AG04450 (cell line): ENCODE measurements at regions not wholly inside any gene's neighbourhood (a gene's known extent, or its start where the extent isn't known, plus 50 kb on each side); places are given as distances from the start of the nearest gene placed in this dataset. TPM values are rescaled to one million over a fixed set of nuclear protein-coding genes. Genes with fewer than 3 reads are reported as not detected.

Experiments used
- CTCF ChIA-PET: fragments of 300-600, 350-600 bp; formaldehyde crosslinking; extraction: SDS; loops from one replicate; lab custom pipeline; 2022; ENCODE audit warnings: antibody characterized with exemption, inconsistent platforms; lab: Charles Lee
- POLR2A ChIA-PET: fragments of 350-600 bp; formaldehyde crosslinking; extraction: SDS; loops from one replicate; lab custom pipeline; 2021; ENCODE audit warnings: antibody characterized with exemption, inconsistent platforms; lab: Yijun Ruan, JAX
- DNase-seq: peaks from one replicate; pipeline ENCODE4 v3.0.0-alpha.2; 2011; ENCODE audit warnings: low read depth, low spot score
- H3K27ac ChIP-seq: one replicate; pipeline ENCODE4 v1.5.1; 2012; ENCODE audit warnings: low read depth, low read length, control low read depth
- H3K27me3 ChIP-seq: one replicate; pipeline ENCODE4 v1.6.0; 2012; ENCODE audit warnings: low read length; ENCODE audit not compliant: control insufficient read depth, insufficient read depth
- H3K4me3 ChIP-seq: 2 replicates; pipeline ENCODE4 v1.5.1; 2011; ENCODE audit warnings: mild to moderate bottlenecking, low read depth, low read length, control low read depth
- H3K9me3 ChIP-seq: 2 replicates; pipeline ENCODE4 v1.5.1; 2012; ENCODE audit warnings: low read length; ENCODE audit not compliant: control insufficient read depth, insufficient read depth
- small RNA-seq: library from RNA; depleted of rRNA; stranded (forward); fragments of <200 nt; gene quantifications from one replicate; pipeline ENCODE3, GENCODE V24; 2012; ENCODE audit warnings: low read depth; ENCODE audit not compliant: insufficient read length
- TF ChIP-seq, protein P1 (sequence below): IDR thresholded peaks from 2 replicates; pipeline ENCODE4 v1.5.1; 2011; ENCODE audit warnings: low read depth, low read length, control low read depth, inconsistent platforms

DNA sequence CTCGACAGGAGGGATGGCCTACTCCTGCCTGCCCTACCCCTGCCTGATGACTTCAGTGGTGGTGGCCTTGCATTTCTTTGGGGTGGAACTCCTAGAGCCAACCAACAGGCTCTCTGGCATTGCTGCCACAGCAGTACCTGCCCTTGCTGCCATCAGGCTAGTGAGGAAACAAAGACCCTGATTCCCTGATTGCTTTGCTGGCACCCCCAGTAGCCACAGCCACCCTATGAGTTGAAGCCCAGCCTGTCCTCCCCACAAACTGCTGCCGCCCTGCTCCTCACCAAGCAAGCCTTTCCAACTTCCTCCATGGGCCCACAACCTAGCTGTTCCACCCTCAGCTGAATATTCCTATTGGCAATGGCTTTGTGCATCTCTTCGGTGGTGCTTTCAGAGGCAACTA is 52.5 kb upstream of the KHDRBS2 start:
- TF ChIP-seq, protein P1, sequence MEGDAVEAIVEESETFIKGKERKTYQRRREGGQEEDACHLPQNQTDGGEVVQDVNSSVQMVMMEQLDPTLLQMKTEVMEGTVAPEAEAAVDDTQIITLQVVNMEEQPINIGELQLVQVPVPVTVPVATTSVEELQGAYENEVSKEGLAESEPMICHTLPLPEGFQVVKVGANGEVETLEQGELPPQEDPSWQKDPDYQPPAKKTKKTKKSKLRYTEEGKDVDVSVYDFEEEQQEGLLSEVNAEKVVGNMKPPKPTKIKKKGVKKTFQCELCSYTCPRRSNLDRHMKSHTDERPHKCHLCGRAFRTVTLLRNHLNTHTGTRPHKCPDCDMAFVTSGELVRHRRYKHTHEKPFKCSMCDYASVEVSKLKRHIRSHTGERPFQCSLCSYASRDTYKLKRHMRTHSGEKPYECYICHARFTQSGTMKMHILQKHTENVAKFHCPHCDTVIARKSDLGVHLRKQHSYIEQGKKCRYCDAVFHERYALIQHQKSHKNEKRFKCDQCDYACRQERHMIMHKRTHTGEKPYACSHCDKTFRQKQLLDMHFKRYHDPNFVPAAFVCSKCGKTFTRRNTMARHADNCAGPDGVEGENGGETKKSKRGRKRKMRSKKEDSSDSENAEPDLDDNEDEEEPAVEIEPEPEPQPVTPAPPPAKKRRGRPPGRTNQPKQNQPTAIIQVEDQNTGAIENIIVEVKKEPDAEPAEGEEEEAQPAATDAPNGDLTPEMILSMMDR: no peak
- Histone ChIP-seq H3K9me3 (peaks cover 22% of the 10 kb centered on the region), H3K27me3 (no peaks in the 10 kb centered on the region), H3K27ac (no peak overlapping the region), H3K4me3 (no peak overlapping the region)
- no peak for DNase-seq
- ChIA-PET CTCF (no interaction called here), POLR2A (no interaction called here)

Small RNA genes lying in the stretch of these regions (small RNA-seq; reads per million reads assigned to genes)
- not detected for gene AL355375.2
